Skeletal muscle tissue (tissue), 3 donors: ENCODE measurements at regions not wholly inside any gene's neighbourhood (a gene's known extent, or its start where the extent isn't known, plus 50 kb on each side); places are given as distances from the start of the nearest gene placed in this dataset.
"Not testable (repeated sequence)": the region's sequence is repeated elsewhere in the genome, so short reads cannot be mapped to it uniquely, and the experiment has no call there.

Source experiments
- H3K27ac ChIP-seq: one replicate; pipeline ENCODE4 v1.7.0; 2013; ENCODE audit warnings: mild to moderate bottlenecking, low read depth, low read length, inconsistent platforms
- H3K27me3 ChIP-seq, 3 donors: one replicate each; pipeline ENCODE4 v1.7.0; 2013; ENCODE audit warnings: low read length in 3 of 3; ENCODE audit not compliant: control insufficient read depth in 3 of 3, insufficient read depth in 3 of 3
- H3K36me3 ChIP-seq, 3 donors: one replicate each; pipeline ENCODE4 v1.7.0; 2013; ENCODE audit warnings: low read length in 3 of 3; ENCODE audit not compliant: control insufficient read depth in 3 of 3, insufficient read depth in 3 of 3
- H3K4me1 ChIP-seq, 3 donors: one replicate each; pipeline ENCODE4 v1.7.0; 2013; ENCODE audit warnings: low read length in 3 of 3, mild to moderate bottlenecking in 3 of 3; ENCODE audit not compliant: control insufficient read depth in 3 of 3, insufficient read depth in 3 of 3
- H3K4me3 ChIP-seq, 3 donors: one replicate each; pipeline ENCODE4 v1.7.0; 2013; ENCODE audit warnings: low read length in 3 of 3
- H3K9ac ChIP-seq, 3 donors: one replicate each; pipeline ENCODE4 v1.7.0; 2013; ENCODE audit warnings: low read length in 3 of 3, mild to moderate bottlenecking in 3 of 3, moderate library complexity in 2 of 3, low read depth in 1 of 3
- H3K9me3 ChIP-seq, 3 donors: one replicate each; pipeline ENCODE4 v1.7.0; 2013; ENCODE audit warnings: low read length in 3 of 3; ENCODE audit not compliant: control insufficient read depth in 3 of 3
- donor health status: Osteomylitis.

DNA sequence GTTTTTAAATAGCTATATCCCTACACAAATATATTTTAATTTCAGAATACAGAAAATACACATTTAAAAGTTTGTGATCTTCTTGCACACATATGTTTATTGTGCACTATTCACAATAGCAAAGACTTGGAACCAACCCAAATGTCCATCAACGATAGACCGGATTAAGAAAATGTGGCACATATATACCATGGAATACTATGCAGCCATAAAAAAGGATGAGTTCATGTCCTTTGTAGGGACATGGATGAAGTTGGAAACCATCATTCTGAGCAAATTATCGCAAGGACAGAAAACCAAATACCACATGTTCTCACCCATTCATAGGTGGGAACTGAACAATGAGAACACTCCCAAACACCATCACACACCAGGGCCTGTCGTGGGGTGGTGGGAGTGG lies 266.9 kb upstream of the GK2 start:
- H3K9ac ChIP-seq, H3K27ac ChIP-seq, H3K9me3 ChIP-seq, H3K27me3 ChIP-seq, H3K4me3 ChIP-seq, H3K4me1 ChIP-seq, H3K36me3 ChIP-seq: not testable (repeated sequence)

DNA sequence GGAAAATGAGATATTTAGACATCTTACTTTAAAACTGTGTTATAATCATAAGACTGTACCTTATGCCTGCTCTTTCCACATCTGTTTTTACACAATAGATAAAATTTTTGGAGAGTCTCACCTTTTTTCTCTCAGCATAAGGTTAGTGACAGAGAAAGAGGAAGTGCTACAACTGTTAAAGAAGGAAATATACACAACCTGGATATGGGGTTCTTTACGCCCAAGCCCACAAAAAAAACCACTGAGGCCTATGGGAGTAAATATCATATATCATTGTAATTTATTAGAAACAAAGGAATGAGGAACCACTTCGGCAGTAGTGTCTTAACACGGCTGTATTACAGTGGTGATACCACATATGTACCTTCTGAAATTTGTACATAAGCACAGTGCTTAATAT lies 265.9 kb upstream of the GK2 start:
- Histone ChIP-seq H3K36me3 (no peaks in the 10 kb centered on the region), H3K27ac (no peak overlapping the region), H3K9me3 (peaks cover 0 to 4% (median 2%) of the 10 kb centered on the region in 3 donors), H3K4me3 (no peak overlapping the region), H3K27me3 (no peaks in the 10 kb centered on the region), H3K9ac (no peak overlapping the region), H3K4me1 (no peaks in the 10 kb centered on the region)

DNA sequence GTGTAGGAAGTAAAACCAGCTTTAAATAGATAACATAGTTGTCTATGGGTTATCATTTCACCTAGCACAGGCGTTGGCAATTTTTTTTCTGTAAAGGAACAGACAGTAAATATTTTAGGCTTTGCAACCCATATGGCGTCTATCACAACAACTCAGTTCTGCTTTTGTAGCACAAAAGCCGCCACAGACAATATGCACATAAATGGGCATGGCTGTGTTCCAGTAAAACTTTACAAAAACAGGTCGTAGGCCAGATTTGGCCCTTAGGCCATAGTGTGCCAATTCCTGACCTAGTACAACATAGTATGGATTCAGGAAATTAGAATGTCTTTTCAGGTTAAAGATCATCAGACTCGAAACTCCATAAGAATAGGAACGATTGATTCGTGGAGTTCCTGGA lies 265.3 kb upstream of the GK2 start:
- Histone ChIP-seq H3K9me3 (peaks cover 0 to 4% (median 2%) of the 10 kb centered on the region in 3 donors), H3K4me1 (no peaks in the 10 kb centered on the region), H3K27me3 (no peaks in the 10 kb centered on the region), H3K27ac (no peak overlapping the region), H3K4me3 (no peak overlapping the region), H3K9ac (no peak overlapping the region), H3K36me3 (no peaks in the 10 kb centered on the region)

- Histone ChIP-seq H3K9ac (no peak overlapping the region), H3K27ac (no peak overlapping the region), H3K4me1 (no peaks in the 10 kb centered on the region), H3K4me3 (no peak overlapping the region), H3K27me3 (no peaks in the 10 kb centered on the region), H3K9me3 (no peaks in the 10 kb centered on the region), H3K36me3 (no peaks in the 10 kb centered on the region)
These were observed 258.8 kb upstream of the GK2 start for GRCh38 chr4:79666875-79667274.

GRCh38 chr4:79666112-79666511 lies 258.1 kb upstream of the GK2 start:
- H3K4me3 ChIP-seq: no peak overlapping the region
- no peaks in the 10 kb centered on the region for H3K4me1 ChIP-seq
- H3K9me3 ChIP-seq: no peaks in the 10 kb centered on the region
- no peak overlapping the region for H3K27ac ChIP-seq
- no peaks in the 10 kb centered on the region for H3K27me3 ChIP-seq
- no peak overlapping the region for H3K9ac ChIP-seq
- no peaks in the 10 kb centered on the region for H3K36me3 ChIP-seq

DNA sequence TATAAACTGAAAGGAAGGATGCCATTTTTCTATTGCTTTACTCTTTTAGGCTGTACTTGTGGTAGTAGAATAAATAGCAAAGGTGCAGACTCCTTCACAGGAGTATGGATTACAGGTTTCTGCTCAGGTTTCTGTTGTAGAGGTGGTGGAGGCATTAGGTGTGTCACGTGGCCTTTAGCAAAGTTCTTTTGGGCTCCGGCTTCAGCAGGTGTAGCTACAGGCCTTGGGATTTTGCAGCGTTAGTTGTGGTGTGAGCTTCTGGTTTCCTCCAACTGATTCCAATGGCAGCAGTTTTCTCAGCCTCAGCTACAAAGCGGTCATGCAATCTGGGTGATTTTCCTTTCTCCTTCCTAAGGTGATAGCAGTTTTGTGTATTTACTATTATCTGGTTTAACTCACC lies 255.8 kb upstream of the GK2 start:
- H3K36me3 ChIP-seq: no peaks in the 10 kb centered on the region
- H3K27me3 ChIP-seq: no peaks in the 10 kb centered on the region
- H3K4me3 ChIP-seq: no peak overlapping the region
- H3K9ac ChIP-seq: no peak overlapping the region
- no peaks in the 10 kb centered on the region for H3K4me1 ChIP-seq
- H3K27ac ChIP-seq: no peak overlapping the region
- no peaks in the 10 kb centered on the region for H3K9me3 ChIP-seq

DNA sequence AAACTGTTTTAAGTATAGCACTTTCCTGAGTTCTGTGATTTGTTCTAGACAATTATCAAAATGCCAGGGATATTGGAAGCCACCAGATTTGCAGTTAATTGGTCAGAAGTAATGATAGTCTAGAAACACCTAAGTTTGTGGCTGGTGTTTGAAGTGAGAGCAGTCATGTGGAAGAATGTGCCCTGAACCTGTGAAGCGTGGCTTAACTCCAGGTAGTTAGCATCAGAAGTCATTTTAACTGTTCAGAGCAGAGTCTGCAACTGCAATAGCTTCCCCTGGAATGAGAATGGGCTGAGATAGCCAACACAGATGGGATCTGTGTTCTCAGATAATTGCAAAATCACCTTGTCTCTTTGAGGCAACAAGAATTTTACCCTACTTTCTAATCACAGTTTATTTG lies 255.1 kb upstream of the GK2 start:
- Histone ChIP-seq H3K27ac (no peak overlapping the region), H3K9me3 (no peaks in the 10 kb centered on the region), H3K9ac (no peak overlapping the region), H3K4me3 (no peak overlapping the region), H3K27me3 (no peaks in the 10 kb centered on the region), H3K36me3 (no peaks in the 10 kb centered on the region), H3K4me1 (no peaks in the 10 kb centered on the region)

DNA sequence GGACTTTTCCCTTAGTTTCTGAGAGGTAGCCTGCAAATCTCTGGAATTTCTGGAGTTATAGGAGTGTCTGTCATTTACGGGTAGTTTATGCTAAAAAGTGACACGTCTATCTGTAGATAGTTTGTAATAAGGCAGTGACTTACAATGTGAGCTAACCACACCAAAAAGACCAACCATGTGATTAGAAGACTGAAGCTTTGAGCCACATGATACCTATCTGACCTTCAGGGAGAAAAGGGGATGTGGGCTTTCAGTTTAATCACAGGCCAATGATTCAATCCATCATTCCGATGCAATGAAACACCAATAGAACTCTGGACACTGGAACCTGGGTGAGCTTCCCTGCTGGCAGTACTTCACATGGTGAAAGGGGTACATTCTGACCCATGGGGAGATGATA lies 254.6 kb upstream of the GK2 start:
- no peaks in the 10 kb centered on the region for H3K27me3 ChIP-seq
- H3K9ac ChIP-seq: no peak overlapping the region
- no peaks in the 10 kb centered on the region for H3K36me3 ChIP-seq
- no peaks in the 10 kb centered on the region for H3K4me1 ChIP-seq
- H3K27ac ChIP-seq: no peak overlapping the region
- no peak overlapping the region for H3K4me3 ChIP-seq
- H3K9me3 ChIP-seq: no peaks in the 10 kb centered on the region

DNA sequence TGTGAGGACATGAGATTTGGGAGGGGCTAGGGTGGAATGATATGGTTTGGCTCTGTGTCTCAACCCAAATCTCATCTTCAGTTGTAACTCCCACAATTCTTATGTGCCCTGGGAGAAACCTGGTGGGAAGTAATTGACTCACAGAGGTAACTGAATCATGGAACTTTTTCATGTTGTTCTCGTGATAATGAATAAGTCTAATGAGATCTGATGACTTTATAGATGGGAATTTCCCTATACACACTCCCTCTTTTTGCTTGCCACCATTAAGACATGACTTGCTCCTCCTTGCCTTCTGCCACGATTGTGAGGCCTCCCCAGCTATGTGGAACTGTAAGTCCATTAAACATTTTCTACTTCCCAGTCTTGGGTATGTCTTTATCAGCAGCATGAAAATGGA lies 253.2 kb upstream of the GK2 start:
- Histone ChIP-seq H3K27ac (no peak overlapping the region), H3K9ac (no peak overlapping the region), H3K9me3 (no peaks in the 10 kb centered on the region), H3K4me1 (no peaks in the 10 kb centered on the region), H3K27me3 (no peaks in the 10 kb centered on the region), H3K4me3 (no peak overlapping the region), H3K36me3 (no peaks in the 10 kb centered on the region)

- not testable (repeated sequence) for H3K9ac ChIP-seq, H3K27ac ChIP-seq, H3K9me3 ChIP-seq, H3K4me3 ChIP-seq, H3K36me3 ChIP-seq, H3K27me3 ChIP-seq, H3K4me1 ChIP-seq
These were observed 251.4 kb upstream of the GK2 start for GRCh38 chr4:79659308-79659870.

DNA sequence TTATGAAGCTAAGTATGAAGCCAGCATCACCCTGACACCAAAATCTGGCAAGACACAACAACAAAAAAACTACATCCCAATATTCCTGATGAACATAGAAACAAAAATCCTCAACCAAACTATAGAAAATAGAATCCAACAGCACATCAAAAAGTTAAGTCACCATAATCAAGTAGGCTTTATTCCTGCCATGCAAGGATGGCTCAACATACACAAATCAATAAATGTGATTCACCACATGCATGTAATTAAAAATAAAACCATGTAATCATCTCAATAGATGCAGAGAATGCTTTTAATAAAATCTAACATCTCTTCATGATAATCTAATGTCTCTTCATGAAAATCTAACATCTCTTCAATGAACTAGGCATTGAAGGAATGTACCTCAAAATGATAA lies 249.4 kb upstream of the GK2 start:
- Histone ChIP-seq H3K27ac (no peak overlapping the region), H3K27me3 (no peaks in the 10 kb centered on the region), H3K9ac (no peak overlapping the region), H3K4me3 (no peak overlapping the region), H3K4me1 (no peaks in the 10 kb centered on the region), H3K36me3 (no peaks in the 10 kb centered on the region), H3K9me3 (no peaks in the 10 kb centered on the region)
